GM19043 (cell line): ENCODE measurements at regions not wholly inside any gene's neighbourhood (a gene's known extent, or its start where the extent isn't known, plus 50 kb on each side); places are given as distances from the start of the nearest gene placed in this dataset.

ENCODE experiments used
- ATAC-seq: cut with Tn5 transposase; IDR thresholded peaks from one replicate; pipeline ENCODE4 v1.9.1; 2021; ENCODE audit warnings: low read depth; ENCODE audit not compliant: unreplicated experiment

GRCh38 chr5:118236108-118236849 lies 752.1 kb downstream of the DTWD2 start:
- no peak for ATAC-seq

GRCh38 chr5:118233606-118234005 lies 754.7 kb downstream of the DTWD2 start:
- no peak for ATAC-seq

DNA sequence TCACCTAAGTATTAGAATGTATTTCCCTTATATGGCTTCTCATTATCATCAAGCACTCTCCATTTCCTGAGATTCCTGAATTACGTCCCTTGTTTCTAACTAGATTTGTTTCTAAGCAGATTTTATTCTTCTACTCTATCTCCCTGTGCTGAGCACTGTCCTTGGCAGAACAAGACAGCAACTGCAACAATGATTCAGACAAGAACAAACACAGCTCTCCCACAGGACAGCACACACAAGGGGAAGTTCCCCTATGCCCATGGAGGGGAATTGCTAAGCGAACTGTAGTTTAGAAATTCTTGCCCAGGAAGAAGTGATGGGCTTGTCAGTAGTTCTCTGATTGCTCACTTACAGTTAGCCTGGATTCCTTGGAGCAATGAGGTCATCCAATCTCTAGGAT lies 759.9 kb downstream of the DTWD2 start:
- no peak for ATAC-seq

DNA sequence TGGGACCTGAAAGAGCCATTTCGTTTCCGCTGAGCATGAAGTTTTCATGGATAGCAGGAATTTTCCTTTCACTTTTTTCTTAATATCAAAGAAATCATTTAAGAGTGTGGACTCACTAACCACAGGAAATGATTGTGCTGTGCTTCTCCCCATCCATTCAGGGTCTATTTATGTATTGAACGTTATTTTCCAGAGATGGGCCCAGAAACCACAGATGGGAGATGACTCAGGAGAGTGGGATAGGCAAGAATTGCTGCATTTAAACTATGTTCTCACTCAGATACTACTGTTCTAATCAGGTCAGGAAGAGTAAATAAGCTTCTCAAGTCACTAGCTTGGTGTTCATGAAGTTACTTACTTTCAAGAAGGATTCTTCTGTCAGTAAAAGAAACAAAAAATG lies 763.8 kb downstream of the DTWD2 start:
- no peak for ATAC-seq

- no peak for ATAC-seq
These were observed 767.7 kb downstream of the DTWD2 start for GRCh38 chr5:118220556-118221195.

DNA sequence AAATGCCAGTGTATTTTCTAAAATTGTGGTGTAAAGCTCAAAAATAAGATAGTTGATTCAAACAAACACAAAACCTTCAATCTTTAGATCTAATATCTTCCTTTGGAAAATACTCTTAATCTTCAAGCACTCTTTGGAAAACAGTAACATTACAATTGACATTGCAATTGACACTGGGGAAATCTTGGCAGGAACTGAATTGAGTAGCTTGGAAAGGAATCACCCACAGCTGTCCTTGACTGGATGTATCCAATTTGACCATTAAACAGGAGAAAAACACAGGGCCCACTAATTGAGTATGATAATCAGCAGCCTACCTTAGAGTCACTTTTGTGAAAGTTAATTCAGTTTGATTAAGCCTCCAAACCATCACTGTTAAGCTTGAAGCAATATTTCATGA lies 776.7 kb downstream of the DTWD2 start:
- no peak for ATAC-seq

GRCh38 chr5:118208031-118208453 lies 780.3 kb downstream of the DTWD2 start:
- no peak for ATAC-seq

DNA sequence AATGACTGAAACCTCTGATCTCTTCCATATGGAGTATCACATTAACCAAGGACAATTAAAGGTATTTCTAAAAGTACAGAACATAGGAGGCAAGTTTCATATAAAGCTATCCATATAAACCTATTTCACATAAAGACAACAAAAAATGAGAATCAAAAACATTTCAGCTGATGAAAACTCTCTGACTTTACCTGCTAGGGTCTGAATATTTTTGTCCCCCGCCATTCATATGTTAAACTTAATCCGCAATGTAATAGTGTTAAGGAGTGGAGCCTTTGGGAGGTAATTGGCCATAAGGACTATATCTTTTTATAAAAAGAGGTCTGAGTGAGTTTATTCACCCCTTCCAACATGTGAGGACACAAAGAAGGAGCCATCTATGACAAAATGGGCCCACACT lies 788.5 kb downstream of the DTWD2 start:
- ATAC-seq: no peak

DNA sequence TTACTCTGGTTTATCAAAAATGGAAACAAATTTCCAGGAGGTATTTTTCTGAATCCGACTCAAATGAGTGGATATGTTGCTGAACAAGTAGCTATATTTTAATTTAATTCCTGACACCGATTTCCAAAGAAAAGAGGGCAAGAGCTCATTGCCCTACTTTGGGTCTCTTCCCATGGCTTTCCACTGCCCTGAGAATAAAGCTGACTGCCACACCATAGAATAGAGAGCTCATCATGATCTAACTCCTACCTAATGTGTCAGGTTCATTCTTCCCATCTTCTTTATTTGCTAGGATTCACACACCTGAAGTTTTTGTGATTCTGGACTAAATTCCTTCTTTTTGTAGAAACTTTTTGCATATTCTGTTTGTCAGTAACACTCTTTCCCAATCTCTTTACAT lies 792.1 kb downstream of the DTWD2 start:
- no peak for ATAC-seq

- ATAC-seq: no peak
These were observed 793.1 kb downstream of the DTWD2 start for GRCh38 chr5:118195211-118195610.

- no peak for ATAC-seq
These were observed 795.0 kb downstream of the DTWD2 start for GRCh38 chr5:118193194-118193905.

GRCh38 chr5:118185018-118185417 lies 803.3 kb downstream of the DTWD2 start:
- ATAC-seq: no peak

DNA sequence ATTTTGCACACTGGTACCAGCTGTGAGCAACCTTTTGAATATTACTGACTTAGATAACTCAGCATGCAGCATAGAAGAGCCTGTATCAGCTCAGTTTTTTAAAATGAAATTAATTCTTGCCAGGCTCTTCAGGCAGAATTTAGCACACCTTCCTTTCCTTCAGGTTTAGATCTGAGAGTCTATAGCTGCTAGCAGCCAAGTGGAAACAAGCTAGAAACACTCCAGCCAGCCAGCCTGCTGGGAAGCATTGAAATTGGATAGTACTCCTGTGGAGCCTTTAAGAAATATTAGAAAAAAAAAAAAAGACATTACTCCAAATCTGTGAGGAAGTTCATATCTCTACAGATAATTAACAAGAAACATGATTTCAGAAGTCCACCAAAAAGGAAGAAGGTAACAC lies 812.2 kb downstream of the DTWD2 start:
- ATAC-seq: no peak

- ATAC-seq: no peak
These were observed 813.7 kb downstream of the DTWD2 start for GRCh38 chr5:118174671-118175070.

GRCh38 chr5:118173340-118173739 lies 815.0 kb downstream of the DTWD2 start:
- no peak for ATAC-seq

- ATAC-seq: no peak
These were observed 822.7 kb downstream of the DTWD2 start for GRCh38 chr5:118165619-118166018.

DNA sequence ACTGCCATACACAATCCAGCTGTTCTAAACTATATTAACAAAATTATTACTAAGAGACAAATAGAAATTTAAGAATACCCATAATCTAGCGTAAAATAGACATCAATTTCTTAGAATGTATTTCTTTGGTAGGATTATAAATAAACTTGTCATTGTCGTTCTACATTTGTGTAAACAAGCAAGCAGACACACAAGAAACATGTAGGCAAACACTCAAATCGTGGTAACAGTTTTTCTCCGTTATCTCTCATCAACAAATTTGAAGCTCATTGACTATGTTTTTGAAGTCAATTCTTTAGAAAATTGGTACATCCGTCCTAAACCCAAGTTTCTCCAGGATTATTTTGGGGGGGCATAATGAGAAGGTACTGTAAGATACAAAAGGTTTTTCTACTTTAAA lies 832.2 kb downstream of the DTWD2 start:
- no peak for ATAC-seq

- ATAC-seq: no peak
These were observed 841.5 kb downstream of the DTWD2 start for GRCh38 chr5:118146824-118147223.

GRCh38 chr5:118144540-118144939 lies 843.8 kb downstream of the DTWD2 start:
- no peak for ATAC-seq

GRCh38 chr5:118139361-118139760 lies 849.0 kb downstream of the DTWD2 start:
- no peak for ATAC-seq

- no peak for ATAC-seq
These were observed 862.2 kb downstream of the DTWD2 start for GRCh38 chr5:118126159-118126558.

GRCh38 chr5:118125687-118126086 lies 862.7 kb downstream of the DTWD2 start:
- no peak for ATAC-seq
